ENCODE measurements at regions not wholly inside any gene's neighbourhood (a gene's known extent, or its start where the extent isn't known, plus 50 kb on each side); places are given as distances from the start of the nearest gene placed in this dataset.

DNA sequence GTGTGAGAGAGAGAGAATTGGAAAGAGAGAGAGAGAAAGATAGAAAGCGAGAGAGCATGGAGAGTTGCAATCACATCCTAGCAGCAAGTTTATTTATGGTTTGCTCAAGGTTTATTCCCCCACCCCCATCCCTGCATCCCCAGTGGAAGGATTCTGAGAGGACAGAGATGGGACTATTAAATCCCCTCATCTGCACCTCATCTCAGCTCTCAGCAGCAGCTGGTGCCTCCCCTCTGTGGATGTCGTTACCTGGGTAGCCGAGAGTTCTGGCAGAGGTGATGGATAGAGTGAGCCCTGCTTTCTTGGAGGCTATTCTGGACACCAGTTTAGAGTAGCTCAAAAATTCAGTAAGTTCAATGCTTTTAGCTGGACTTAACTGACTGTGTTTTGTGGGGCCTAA, 132.0 kb upstream of the RAI2 start:
- H3K9me3 ChIP-seq (ENCODE audit: control insufficient read depth, insufficient read depth, low read length) = no peaks in the 10 kb centered on the region
- ATAC-seq (ENCODE audit: low read depth) = no peak
- H2AFZ ChIP-seq (replicated peaks; ENCODE audit: low read length, poor library complexity) = no peak overlapping the region
- H3K9ac ChIP-seq (ENCODE audit: low read depth, low read length) = no peak overlapping the region
- H3K27ac ChIP-seq (ENCODE audit: insufficient read depth, low read length) = no peak overlapping the region
- dilution Hi-C loops (cut with HindIII; ENCODE audit: low sequenced_read_pairs, unreplicated experiment) = no loop called here
- no peak overlapping the region for H3K4me2 ChIP-seq (ENCODE audit: low read depth, low read length)
- ChIA-PET CTCF (no interaction called here), POLR2A (ENCODE audit: unreplicated experiment) (no interaction called here)
- no peak overlapping the region for H4K8ac ChIP-seq (ENCODE audit: low read depth in 2 of 2, low read length in 2 of 2)
- H3K27me3 ChIP-seq (ENCODE audit: control insufficient read depth, insufficient read depth, low read length) = no peaks in the 10 kb centered on the region
- H3K36me3 ChIP-seq (ENCODE audit: control insufficient read depth, insufficient read depth, low read length) = no peaks in the 10 kb centered on the region
- intact Hi-C loops (cut with micrococcal nuclease) = no loop called here
- H2BK120ac ChIP-seq (ENCODE audit: low read depth, low read length) = no peak overlapping the region
- H4K20me1 ChIP-seq (ENCODE audit: insufficient read depth, low read length) = no peaks in the 10 kb centered on the region
- 80% methylated on average over 2 of the region's 3 CpGs; no CpG with 5 or more reads in 1 of the 2 experiments for WGBS, 2 experiments (ENCODE audit: extremely low coverage in 2 of 2, insufficient read length in 1 of 2)
- H3K18ac ChIP-seq (ENCODE audit: low read depth, low read length) = no peak overlapping the region
- DNase-seq = no peak
- H3K14ac ChIP-seq (replicated peaks; ENCODE audit: low read depth, low read length) = no peak overlapping the region
- H3K56ac ChIP-seq (ENCODE audit: extremely low read depth, insufficient read depth, low read length) = no peak overlapping the region
- no peak overlapping the region for H3K23ac ChIP-seq (ENCODE audit: low read depth, low read length)
- H3K79me1 ChIP-seq (ENCODE audit: low read depth in 1 of 2, low read length in 2 of 2) = no peaks in the 10 kb centered on the region
- no peak overlapping the region for H4K5ac ChIP-seq (ENCODE audit: low read depth, low read length)
- no peak overlapping the region for H2AK9ac ChIP-seq (replicated peaks; ENCODE audit: low read depth, low read length, poor library complexity)
- TF ChIP-seq RFX5 (IDR thresholded peaks at IDR 0.05; ENCODE audit: low read depth, low read length) = no peak
- TF ChIP-seq CHD1 (IDR thresholded peaks at IDR 0.05; ENCODE audit: low read depth, low read length) = no peak
- no peak for TF ChIP-seq MXI1 (IDR thresholded peaks at IDR 0.05; ENCODE audit: borderline replicate concordance, low read depth, low read length)
- no peak for TF ChIP-seq NFE2L2 (IDR thresholded peaks at IDR 0.05; ENCODE audit: low read depth, low read length)
- TF ChIP-seq, protein P1, sequence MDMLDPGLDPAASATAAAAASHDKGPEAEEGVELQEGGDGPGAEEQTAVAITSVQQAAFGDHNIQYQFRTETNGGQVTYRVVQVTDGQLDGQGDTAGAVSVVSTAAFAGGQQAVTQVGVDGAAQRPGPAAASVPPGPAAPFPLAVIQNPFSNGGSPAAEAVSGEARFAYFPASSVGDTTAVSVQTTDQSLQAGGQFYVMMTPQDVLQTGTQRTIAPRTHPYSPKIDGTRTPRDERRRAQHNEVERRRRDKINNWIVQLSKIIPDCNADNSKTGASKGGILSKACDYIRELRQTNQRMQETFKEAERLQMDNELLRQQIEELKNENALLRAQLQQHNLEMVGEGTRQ (IDR thresholded peaks at IDR 0.05; ENCODE audit: low read depth, low read length) = no peak
- TF ChIP-seq, protein P2, sequence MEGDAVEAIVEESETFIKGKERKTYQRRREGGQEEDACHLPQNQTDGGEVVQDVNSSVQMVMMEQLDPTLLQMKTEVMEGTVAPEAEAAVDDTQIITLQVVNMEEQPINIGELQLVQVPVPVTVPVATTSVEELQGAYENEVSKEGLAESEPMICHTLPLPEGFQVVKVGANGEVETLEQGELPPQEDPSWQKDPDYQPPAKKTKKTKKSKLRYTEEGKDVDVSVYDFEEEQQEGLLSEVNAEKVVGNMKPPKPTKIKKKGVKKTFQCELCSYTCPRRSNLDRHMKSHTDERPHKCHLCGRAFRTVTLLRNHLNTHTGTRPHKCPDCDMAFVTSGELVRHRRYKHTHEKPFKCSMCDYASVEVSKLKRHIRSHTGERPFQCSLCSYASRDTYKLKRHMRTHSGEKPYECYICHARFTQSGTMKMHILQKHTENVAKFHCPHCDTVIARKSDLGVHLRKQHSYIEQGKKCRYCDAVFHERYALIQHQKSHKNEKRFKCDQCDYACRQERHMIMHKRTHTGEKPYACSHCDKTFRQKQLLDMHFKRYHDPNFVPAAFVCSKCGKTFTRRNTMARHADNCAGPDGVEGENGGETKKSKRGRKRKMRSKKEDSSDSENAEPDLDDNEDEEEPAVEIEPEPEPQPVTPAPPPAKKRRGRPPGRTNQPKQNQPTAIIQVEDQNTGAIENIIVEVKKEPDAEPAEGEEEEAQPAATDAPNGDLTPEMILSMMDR (conservative IDR thresholded peaks at IDR 0.05; ENCODE audit: low read depth, low read length) = no peak
- no peak for TF ChIP-seq MAZ (IDR thresholded peaks at IDR 0.05; ENCODE audit: borderline replicate concordance, low read depth, low read length)
- no peaks in the 10 kb centered on the region for H3K4me1 ChIP-seq (ENCODE audit: control insufficient read depth, insufficient read depth, low read length)
- H2BK15ac ChIP-seq (ENCODE audit: low read depth, low read length) = no peak overlapping the region
- no peak overlapping the region for H2BK5ac ChIP-seq (ENCODE audit: low read depth, low read length, poor library complexity, severe bottlenecking)
- no peak overlapping the region for H2AK5ac ChIP-seq (ENCODE audit: low read depth, low read length)
- no peaks in the 10 kb centered on the region for H3K9me1 ChIP-seq (ENCODE audit: insufficient read depth, low read length)
- H3K4ac ChIP-seq (ENCODE audit: low read depth, low read length) = no peak overlapping the region
- H4K91ac ChIP-seq (ENCODE audit: insufficient read depth, low read depth, low read length) = no peak overlapping the region
- no peak overlapping the region for H3K4me3 ChIP-seq (ENCODE audit: insufficient read depth, low read depth, low read length)
- no peak overlapping the region for H2BK20ac ChIP-seq (ENCODE audit: low read depth, low read length)
- in situ Hi-C loops (cut with MboI; ENCODE audit: low sequenced_read_pairs) = no loop called here
- BruUV-seq (replicated peaks) = no TSS peak

Data from IMR-90 (cell line).